Left renal pelvis (tissue), 4 donors: ENCODE measurements at regions not wholly inside any gene's neighbourhood (a gene's known extent, or its start where the extent isn't known, plus 50 kb on each side); places are given as distances from the start of the nearest gene placed in this dataset.

ENCODE experiments used
- DNase-seq, 4 donors: peaks; one replicate each; pipeline ENCODE4 v3.0.0-alpha.2; 2013; ENCODE audit warnings: low read depth in 4 of 4, low spot score in 3 of 4

- DNase-seq: no peak
These were observed 224.2 kb downstream of the RBM43 start for GRCh38 chr2:151037434-151037833.

- no peak for DNase-seq
These were observed 228.1 kb downstream of the RBM43 start for GRCh38 chr2:151033271-151034248.

- DNase-seq: no peak
These were observed 228.9 kb downstream of the RBM43 start for GRCh38 chr2:151032741-151033191.

GRCh38 chr2:151030663-151031230 lies 230.9 kb downstream of the RBM43 start:
- DNase-seq: no peak

GRCh38 chr2:151029406-151030157 lies 232.1 kb downstream of the RBM43 start:
- no peak for DNase-seq

GRCh38 chr2:151028691-151029176 lies 232.9 kb downstream of the RBM43 start:
- DNase-seq: no peak

GRCh38 chr2:151027151-151027550 lies 234.5 kb downstream of the RBM43 start:
- no peak for DNase-seq

GRCh38 chr2:151025816-151026215 lies 235.8 kb downstream of the RBM43 start:
- DNase-seq: no peak

- no peak for DNase-seq
These were observed 236.9 kb downstream of the RBM43 start for GRCh38 chr2:151024696-151025251.

GRCh38 chr2:151021747-151022452 lies 239.8 kb downstream of the RBM43 start:
- DNase-seq: no peak

GRCh38 chr2:151020411-151020810 lies 241.3 kb downstream of the RBM43 start:
- DNase-seq: no peak

GRCh38 chr2:151009437-151010175 lies 252.1 kb downstream of the RBM43 start:
- DNase-seq: no peak

- no peak for DNase-seq
These were observed 254.3 kb downstream of the RBM43 start for GRCh38 chr2:151007365-151007764.

- DNase-seq: no peak
These were observed 258.6 kb downstream of the RBM43 start for GRCh38 chr2:151002959-151003600.

GRCh38 chr2:150997702-150998440 lies 263.8 kb downstream of the RBM43 start:
- DNase-seq: peak in 1 of 4 donors; percentile 29

GRCh38 chr2:150997066-150997465 lies 264.6 kb downstream of the RBM43 start:
- no peak for DNase-seq

- DNase-seq: no peak
These were observed 267.6 kb downstream of the RBM43 start for GRCh38 chr2:150994076-150994475.

GRCh38 chr2:150989969-150990368 lies 271.7 kb downstream of the RBM43 start:
- DNase-seq: no peak
